H1 (cell line): ENCODE measurements at regions not wholly inside any gene's neighbourhood (a gene's known extent, or its start where the extent isn't known, plus 50 kb on each side); places are given as distances from the start of the nearest gene placed in this dataset.

Experiments used
- POLR2A ChIP-seq, 2 experiments: IDR thresholded peaks; 1 replicate in 1 of 2; 2 replicates in 1 of 2; pipeline ENCODE4 v1.6.1; 2011; ENCODE audit warnings: low read depth in 2 of 2, low read length in 2 of 2, mild to moderate bottlenecking in 2 of 2; ENCODE audit errors: control extremely low read depth in 1 of 2
- POLR2AphosphoS5 ChIP-seq: IDR thresholded peaks from 2 replicates; pipeline ENCODE4 v1.6.1; 2011; ENCODE audit warnings: low read depth, low read length

- no peak for TF ChIP-seq POLR2AphosphoS5
- no peak for TF ChIP-seq POLR2A (IDR thresholded peaks at IDR 0.05; ENCODE audit: control extremely low read depth in 1 of 2, low read depth in 2 of 2, low read length in 2 of 2)
These were observed 364.3 kb upstream of the KLHL29 start for GRCh38 chr2:23020659-23021058.
